ENCODE measurements at regions not wholly inside any gene's neighbourhood (a gene's known extent, or its start where the extent isn't known, plus 50 kb on each side); places are given as distances from the start of the nearest gene placed in this dataset.
"Not testable (repeated sequence)": the region's sequence is repeated elsewhere in the genome, so short reads cannot be mapped to it uniquely, and the experiment has no call there.

DNA sequence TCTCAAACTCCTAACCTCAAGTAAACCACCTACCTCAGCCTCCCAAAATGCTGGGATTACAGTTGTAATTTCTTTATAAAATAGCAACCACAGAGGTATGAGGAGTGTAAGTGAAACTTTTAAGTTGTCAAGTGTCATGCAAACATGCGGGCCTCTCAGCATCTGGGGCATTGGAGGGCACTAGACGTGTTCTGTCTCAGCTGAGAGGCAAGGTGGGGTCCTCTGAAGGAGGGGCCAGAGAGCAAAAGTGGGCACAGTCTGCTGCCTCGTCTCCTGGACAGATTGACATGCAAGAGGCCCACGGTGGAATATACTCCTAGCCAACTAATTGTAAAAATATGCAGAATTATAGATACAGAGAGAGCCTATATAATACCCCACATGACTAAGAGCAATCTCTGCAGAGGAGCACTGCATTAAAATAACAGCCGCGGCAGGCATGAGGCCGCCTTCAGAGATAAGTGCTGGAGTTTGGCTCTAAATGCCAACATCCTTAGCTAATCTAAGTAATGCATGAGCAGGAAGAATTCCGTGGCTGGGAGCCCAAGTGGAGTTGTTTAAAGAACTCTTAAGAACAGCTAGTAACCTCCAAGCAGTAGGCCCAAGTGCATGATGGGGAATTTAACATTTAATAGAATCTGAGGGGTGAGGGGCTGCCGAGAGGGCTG, 87.8 kb upstream of the RNU6-1 start:
- ChIA-PET POLR2A (no interaction called here), CTCF (no interaction called here)
- Histone ChIP-seq H3K4me3 (ENCODE audit: low read length) (no peak overlapping the region), H3K9me3 (ENCODE audit: control insufficient read depth in 2 of 3, low read length in 3 of 3) (no peaks in the 10 kb centered on the region), H3K27ac (ENCODE audit: low read depth, low read length) (no peak overlapping the region), H3K27me3 (ENCODE audit: control insufficient read depth in 2 of 2, insufficient read depth in 2 of 2, low read length in 2 of 2) (no peaks in the 10 kb centered on the region), H3K36me3 (ENCODE audit: control insufficient read depth in 2 of 3, insufficient read depth in 3 of 3, low read length in 3 of 3) (no peaks in the 10 kb centered on the region), H3K4me1 (ENCODE audit: control insufficient read depth in 2 of 2, insufficient read depth in 2 of 2, low read length in 2 of 2) (no peaks in the 10 kb centered on the region)
- ATAC-seq, result no peak
- H3K27me3 Mint-ChIP-seq, result peaks cover 0 to 9% (median 2%) of the 10 kb centered on the region in 5 donors
- intact Hi-C loops (cut with micrococcal nuclease), result no loop called here
- peaks cover 0 to 4% (median 0%) of the 10 kb centered on the region in 5 donors for H3K36me3 Mint-ChIP-seq
- H3K4me3 Mint-ChIP-seq, result no peak overlapping the region
- no peaks in the 10 kb centered on the region for H3K4me1 Mint-ChIP-seq
- H3K9me3 Mint-ChIP-seq, result peaks cover 0 to 11% (median 4%) of the 10 kb centered on the region in 11 donors
- no peak for DNase-seq
- H3K27ac Mint-ChIP-seq, result no peak overlapping the region

DNA sequence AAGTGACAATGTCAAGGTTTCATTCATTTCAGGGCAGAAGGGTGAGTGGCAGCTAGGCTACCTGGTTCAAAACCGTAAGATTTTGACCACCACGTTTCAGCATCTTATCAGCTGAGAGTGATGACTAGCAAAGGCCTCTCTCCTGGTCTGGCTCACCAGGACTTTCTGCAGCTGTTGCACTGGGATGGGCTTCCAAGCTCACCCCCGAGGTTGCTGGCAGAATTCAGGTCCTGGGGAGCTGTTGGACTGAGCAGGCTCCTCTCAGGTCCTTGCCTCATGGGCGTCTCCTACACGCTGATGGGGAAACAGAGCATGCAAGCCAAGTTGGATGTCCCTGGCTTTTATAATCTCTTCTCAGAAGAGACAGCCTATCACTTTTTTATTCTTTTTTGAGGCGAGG, 88.8 kb upstream of the RNU6-1 start:
- Histone ChIP-seq H3K36me3 (ENCODE audit: control insufficient read depth in 2 of 3, insufficient read depth in 3 of 3, low read length in 3 of 3) (no peaks in the 10 kb centered on the region), H3K27me3 (ENCODE audit: control insufficient read depth in 2 of 2, insufficient read depth in 2 of 2, low read length in 2 of 2) (no peaks in the 10 kb centered on the region), H3K4me3 (ENCODE audit: low read length) (no peak overlapping the region), H3K4me1 (ENCODE audit: control insufficient read depth in 2 of 2, insufficient read depth in 2 of 2, low read length in 2 of 2) (no peaks in the 10 kb centered on the region), H3K27ac (ENCODE audit: low read depth, low read length) (no peak overlapping the region), H3K9me3 (ENCODE audit: control insufficient read depth in 2 of 3, low read length in 3 of 3) (no peaks in the 10 kb centered on the region)
- intact Hi-C loops (cut with micrococcal nuclease), result no loop called here
- Mint-ChIP-seq H3K9me3 (peaks cover 0 to 11% (median 4%) of the 10 kb centered on the region in 11 donors), H3K4me1 (no peaks in the 10 kb centered on the region), H3K27ac (no peak overlapping the region), H3K27me3 (peaks cover 0 to 9% (median 5%) of the 10 kb centered on the region in 5 donors), H3K4me3 (no peak overlapping the region), H3K36me3 (peaks cover 0 to 4% (median 0%) of the 10 kb centered on the region in 5 donors)
- ChIA-PET CTCF (no interaction called here), POLR2A (no interaction called here)
- ATAC-seq, result no peak
- no peak for DNase-seq

DNA sequence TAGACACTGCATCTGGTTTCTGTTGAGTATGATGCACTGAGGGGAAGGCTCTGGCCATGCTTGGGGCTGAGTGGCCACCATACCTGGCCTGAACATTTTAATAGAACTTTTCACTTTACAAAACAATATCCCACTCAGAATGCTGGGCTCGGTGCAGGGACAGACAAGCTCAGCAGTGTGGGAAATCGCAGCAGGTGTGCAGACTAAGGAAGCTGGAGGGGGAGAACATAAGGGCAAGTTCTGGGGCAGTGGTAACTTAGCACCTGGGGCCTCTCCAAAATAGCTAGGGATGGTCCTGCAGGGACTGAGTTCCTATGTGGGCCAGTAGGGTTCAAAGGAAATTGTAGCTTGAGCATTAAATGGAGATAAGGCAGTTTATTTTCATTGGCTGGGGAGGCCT, 90.9 kb upstream of the RNU6-1 start:
- Mint-ChIP-seq H3K4me3 (no peak overlapping the region), H3K36me3 (no peaks in the 10 kb centered on the region), H3K27ac (no peak overlapping the region), H3K27me3 (peaks cover 0 to 11% (median 5%) of the 10 kb centered on the region in 5 donors), H3K9me3 (peaks cover 0 to 3% (median 0%) of the 10 kb centered on the region in 11 donors), H3K4me1 (peaks cover 0 to 1% (median 0%) of the 10 kb centered on the region in 7 donors)
- Histone ChIP-seq H3K4me1 (ENCODE audit: control insufficient read depth in 2 of 2, insufficient read depth in 2 of 2, low read length in 2 of 2) (no peaks in the 10 kb centered on the region), H3K9me3 (ENCODE audit: control insufficient read depth in 2 of 3, low read length in 3 of 3) (no peaks in the 10 kb centered on the region), H3K27ac (ENCODE audit: low read depth, low read length) (no peak overlapping the region), H3K4me3 (ENCODE audit: low read length) (no peak overlapping the region), H3K36me3 (ENCODE audit: control insufficient read depth in 2 of 3, insufficient read depth in 3 of 3, low read length in 3 of 3) (no peaks in the 10 kb centered on the region), H3K27me3 (ENCODE audit: control insufficient read depth in 2 of 2, insufficient read depth in 2 of 2, low read length in 2 of 2) (no peaks in the 10 kb centered on the region)
- intact Hi-C loops (cut with micrococcal nuclease), result no loop called here
- DNase-seq (no peak), ATAC-seq (no peak)
- POLR2A ChIA-PET, result no interaction called here
- CTCF ChIA-PET, result interaction anchor here (1.0 kb wide), 1 partner anchor 11 kb away, joined by 3 read pairs; no protein-coding TSS in a partner anchor

DNA sequence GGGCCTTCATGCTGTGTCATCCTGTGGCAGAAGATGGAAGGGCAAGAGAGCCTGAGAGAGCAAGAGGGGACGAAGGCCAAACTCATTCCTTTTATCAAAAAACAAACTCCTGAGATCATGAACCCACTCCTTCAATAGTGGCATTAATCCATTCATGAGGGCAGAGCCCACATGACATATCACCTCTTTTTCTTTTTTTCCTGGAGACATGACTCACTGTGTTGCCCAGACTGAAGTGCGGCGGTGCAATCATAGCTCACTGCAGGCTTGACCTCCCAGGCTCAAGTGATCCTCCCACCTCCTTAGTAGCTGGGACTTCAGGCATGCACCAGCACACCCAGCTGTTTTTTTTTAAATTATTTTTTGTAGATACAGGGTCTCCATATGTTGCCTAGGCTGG, 92.0 kb upstream of the RNU6-1 start:
- H3K9me3 ChIP-seq (ENCODE audit: control insufficient read depth in 2 of 3, low read length in 3 of 3), result no peaks in the 10 kb centered on the region
- Mint-ChIP-seq H3K4me1 (peaks cover 0 to 1% (median 0%) of the 10 kb centered on the region in 7 donors), H3K27ac (no peak overlapping the region), H3K36me3 (no peaks in the 10 kb centered on the region), H3K9me3 (peaks cover 0 to 1% (median 0%) of the 10 kb centered on the region in 11 donors), H3K4me3 (no peak overlapping the region), H3K27me3 (peaks cover 0 to 11% (median 5%) of the 10 kb centered on the region in 5 donors)
- no peak overlapping the region for H3K4me3 ChIP-seq (ENCODE audit: low read length)
- DNase-seq (no peak), ATAC-seq (no peak)
- intact Hi-C loops (cut with micrococcal nuclease), result no loop called here
- H3K4me1 ChIP-seq (ENCODE audit: control insufficient read depth in 2 of 2, insufficient read depth in 2 of 2, low read length in 2 of 2), result no peaks in the 10 kb centered on the region
- ChIA-PET POLR2A (no interaction called here), CTCF (no interaction called here)
- H3K36me3 ChIP-seq (ENCODE audit: control insufficient read depth in 2 of 3, insufficient read depth in 3 of 3, low read length in 3 of 3), result no peaks in the 10 kb centered on the region
- no peaks in the 10 kb centered on the region for H3K27me3 ChIP-seq (ENCODE audit: control insufficient read depth in 2 of 2, insufficient read depth in 2 of 2, low read length in 2 of 2)
- H3K27ac ChIP-seq (ENCODE audit: low read depth, low read length), result no peak overlapping the region

DNA sequence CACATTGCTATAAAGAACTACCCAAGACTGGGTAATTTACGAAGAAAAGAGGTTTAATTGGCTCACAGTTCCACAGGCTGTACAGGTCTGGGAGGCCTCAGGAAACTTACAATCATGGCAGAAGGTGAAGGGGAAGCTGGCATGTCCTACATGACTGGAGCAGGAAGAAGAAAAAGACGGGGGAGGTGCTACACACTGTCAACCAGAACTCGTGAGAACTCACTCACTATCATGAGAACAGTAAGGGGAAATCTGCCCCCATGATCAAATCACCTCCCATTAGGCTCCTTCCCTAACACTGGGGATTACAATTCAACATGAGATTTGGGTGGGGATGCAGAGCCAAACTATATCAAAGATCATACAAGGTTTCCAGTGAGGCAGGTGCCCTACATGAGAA, 94.3 kb upstream of the RNU6-1 start:
- H3K9me3 Mint-ChIP-seq; H3K27ac Mint-ChIP-seq; CTCF ChIA-PET; H3K27me3 Mint-ChIP-seq; H3K4me3 ChIP-seq (ENCODE audit: low read length); ATAC-seq; H3K27ac ChIP-seq (ENCODE audit: low read depth, low read length); POLR2A ChIA-PET; H3K27me3 ChIP-seq (ENCODE audit: control insufficient read depth in 2 of 2, insufficient read depth in 2 of 2, low read length in 2 of 2); H3K4me1 Mint-ChIP-seq; intact Hi-C loops (cut with micrococcal nuclease); DNase-seq; H3K36me3 Mint-ChIP-seq; H3K4me1 ChIP-seq (ENCODE audit: control insufficient read depth in 2 of 2, insufficient read depth in 2 of 2, low read length in 2 of 2); H3K9me3 ChIP-seq (ENCODE audit: control insufficient read depth in 2 of 3, low read length in 3 of 3); H3K4me3 Mint-ChIP-seq; H3K36me3 ChIP-seq (ENCODE audit: control insufficient read depth in 2 of 3, insufficient read depth in 3 of 3, low read length in 3 of 3): not testable (repeated sequence)

DNA sequence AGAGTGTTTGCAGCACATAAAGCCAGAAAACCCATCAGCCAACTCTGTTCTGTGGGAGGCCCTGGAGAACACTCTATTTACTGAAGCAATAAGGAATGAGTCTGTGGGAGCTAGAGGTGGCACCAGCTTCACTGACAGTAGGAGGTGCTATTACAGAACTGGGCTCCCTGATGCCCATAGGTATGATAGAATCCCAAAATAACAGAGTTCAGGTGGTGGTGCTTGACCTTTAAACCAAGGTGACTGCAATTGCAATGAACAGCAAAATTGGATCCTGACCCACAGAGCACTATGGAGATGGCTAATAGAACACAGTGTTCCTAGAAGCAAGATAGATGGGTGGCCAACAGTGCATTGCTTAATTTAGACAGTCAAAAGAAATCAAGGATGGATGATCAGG, 95.4 kb upstream of the RNU6-1 start:
- ChIA-PET CTCF (no interaction called here), POLR2A (no interaction called here)
- no peak for ATAC-seq
- peaks cover 0 to 1% (median 0%) of the 10 kb centered on the region in 7 donors for H3K4me1 Mint-ChIP-seq
- intact Hi-C loops (cut with micrococcal nuclease), result no loop called here
- no peak overlapping the region for H3K4me3 ChIP-seq (ENCODE audit: low read length)
- H3K27ac Mint-ChIP-seq, result no peak overlapping the region
- no peak overlapping the region for H3K27ac ChIP-seq (ENCODE audit: low read depth, low read length)
- H3K9me3 Mint-ChIP-seq, result peaks cover 0 to 1% (median 0%) of the 10 kb centered on the region in 11 donors
- no peaks in the 10 kb centered on the region for H3K4me1 ChIP-seq (ENCODE audit: control insufficient read depth in 2 of 2, insufficient read depth in 2 of 2, low read length in 2 of 2)
- no peaks in the 10 kb centered on the region for H3K27me3 ChIP-seq (ENCODE audit: control insufficient read depth in 2 of 2, insufficient read depth in 2 of 2, low read length in 2 of 2)
- no peaks in the 10 kb centered on the region for H3K36me3 Mint-ChIP-seq
- no peaks in the 10 kb centered on the region for H3K36me3 ChIP-seq (ENCODE audit: control insufficient read depth in 2 of 3, insufficient read depth in 3 of 3, low read length in 3 of 3)
- DNase-seq, result no peak
- no peaks in the 10 kb centered on the region for H3K9me3 ChIP-seq (ENCODE audit: control insufficient read depth in 2 of 3, low read length in 3 of 3)
- no peak overlapping the region for H3K4me3 Mint-ChIP-seq
- peaks cover 0 to 9% (median 3%) of the 10 kb centered on the region in 5 donors for H3K27me3 Mint-ChIP-seq

DNA sequence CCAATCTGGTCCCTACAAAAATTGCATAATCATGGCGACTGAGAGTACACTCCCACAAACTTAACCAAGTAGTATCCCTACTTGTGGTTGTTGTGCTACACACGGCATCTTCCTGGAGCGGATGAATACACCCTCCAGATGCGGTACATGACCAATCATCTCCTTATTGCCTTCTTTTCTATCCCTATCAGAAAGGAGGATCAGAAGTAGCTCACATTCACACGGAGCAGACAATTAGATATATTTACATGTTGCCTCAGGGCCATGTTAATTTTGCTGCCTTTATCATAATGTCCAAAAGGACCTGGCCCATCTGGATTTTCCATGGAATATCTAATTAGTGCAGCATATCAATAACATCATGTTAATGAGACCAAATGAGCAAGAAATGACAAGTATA, 96.4 kb upstream of the RNU6-1 start:
- ChIA-PET POLR2A (no interaction called here), CTCF (no interaction called here)
- Mint-ChIP-seq H3K9me3 (no peaks in the 10 kb centered on the region), H3K27me3 (peaks cover 0 to 9% (median 3%) of the 10 kb centered on the region in 5 donors), H3K4me3 (no peak overlapping the region), H3K4me1 (peaks cover 0 to 1% (median 0%) of the 10 kb centered on the region in 7 donors), H3K27ac (no peak overlapping the region), H3K36me3 (no peaks in the 10 kb centered on the region)
- H3K36me3 ChIP-seq (ENCODE audit: control insufficient read depth in 2 of 3, insufficient read depth in 3 of 3, low read length in 3 of 3), result no peaks in the 10 kb centered on the region
- no peak overlapping the region for H3K27ac ChIP-seq (ENCODE audit: low read depth, low read length)
- DNase-seq (no peak), ATAC-seq (no peak)
- no peaks in the 10 kb centered on the region for H3K9me3 ChIP-seq (ENCODE audit: control insufficient read depth in 2 of 3, low read length in 3 of 3)
- H3K4me1 ChIP-seq (ENCODE audit: control insufficient read depth in 2 of 2, insufficient read depth in 2 of 2, low read length in 2 of 2), result no peaks in the 10 kb centered on the region
- no peaks in the 10 kb centered on the region for H3K27me3 ChIP-seq (ENCODE audit: control insufficient read depth in 2 of 2, insufficient read depth in 2 of 2, low read length in 2 of 2)
- intact Hi-C loops (cut with micrococcal nuclease), result no loop called here
- H3K4me3 ChIP-seq (ENCODE audit: low read length), result no peak overlapping the region
